SK-N-SH (cell line): ENCODE measurements at regions not wholly inside any gene's neighbourhood (a gene's known extent, or its start where the extent isn't known, plus 50 kb on each side); places are given as distances from the start of the nearest gene placed in this dataset.
A peak's percentile ranks its signal among the peaks of the same experiment; 100 is the strongest.

Experiments used
- MEF2A ChIP-seq: IDR thresholded peaks from 2 replicates; pipeline ENCODE4 v1.4.0; 2012; ENCODE audit warnings: low read depth, borderline replicate concordance
- MXI1 ChIP-seq: IDR thresholded peaks from 2 replicates; pipeline ENCODE4 v1.6.1; 2012; ENCODE audit warnings: mild to moderate bottlenecking, low read depth, low read length, improper control_type of control experiment
- POLR2AphosphoS5 ChIP-seq: IDR thresholded peaks from 2 replicates; pipeline ENCODE4 v1.6.1; 2012; ENCODE audit warnings: low read depth, low read length
- RAD21 ChIP-seq: IDR thresholded peaks from 2 replicates; pipeline ENCODE4 v1.6.1; 2012; ENCODE audit warnings: mild to moderate bottlenecking, low read length
- RXRA ChIP-seq: IDR thresholded peaks from 2 replicates; pipeline ENCODE4 v1.4.0; 2012; ENCODE audit warnings: low read depth, mild to moderate bottlenecking, borderline replicate concordance
- TAF1 ChIP-seq: IDR thresholded peaks from 2 replicates; pipeline ENCODE4 v1.6.1; 2012; ENCODE audit warnings: low read depth, mild to moderate bottlenecking, low read length, moderate library complexity, borderline replicate concordance
- TF ChIP-seq, protein P1 (sequence below): IDR thresholded peaks from 2 replicates; pipeline ENCODE4 v1.4.0; 2012; ENCODE audit warnings: low read depth, borderline replicate concordance
- TF ChIP-seq, protein P2 (sequence below): fragments of 200-600 bp; sonication (generic); IDR thresholded peaks from 2 replicates; pipeline ENCODE4 v1.6.1; 2017; ENCODE audit warnings: antibody characterized with exemption, mild to moderate bottlenecking, moderate library complexity
- TF ChIP-seq, protein P3 (sequence below): fragments of 150-350 bp; IDR thresholded peaks from 2 replicates; pipeline ENCODE4 v1.6.1; 2017; ENCODE audit warnings: antibody characterized with exemption, low read length, low read depth, borderline replicate concordance

DNA sequence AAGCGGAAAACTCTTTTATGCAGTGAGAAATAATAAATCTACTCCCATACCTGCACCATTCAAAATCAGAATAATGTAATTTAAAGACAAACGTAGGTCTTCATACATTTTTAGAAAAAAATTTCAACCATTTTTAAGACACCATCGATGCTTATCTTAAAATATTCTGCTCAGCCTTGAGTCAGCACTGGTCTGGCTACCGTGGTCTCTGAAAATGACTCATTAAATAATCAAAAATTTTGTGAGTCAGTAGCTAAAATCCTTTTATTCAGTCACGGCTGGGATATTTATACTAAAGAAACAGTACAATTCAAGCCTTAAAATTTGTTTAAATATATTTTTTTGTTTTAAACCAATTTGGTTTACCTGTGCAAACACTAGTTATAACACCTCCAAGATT is 2862.8 kb upstream of the PCDH20 start:
- TF ChIP-seq, protein P1, sequence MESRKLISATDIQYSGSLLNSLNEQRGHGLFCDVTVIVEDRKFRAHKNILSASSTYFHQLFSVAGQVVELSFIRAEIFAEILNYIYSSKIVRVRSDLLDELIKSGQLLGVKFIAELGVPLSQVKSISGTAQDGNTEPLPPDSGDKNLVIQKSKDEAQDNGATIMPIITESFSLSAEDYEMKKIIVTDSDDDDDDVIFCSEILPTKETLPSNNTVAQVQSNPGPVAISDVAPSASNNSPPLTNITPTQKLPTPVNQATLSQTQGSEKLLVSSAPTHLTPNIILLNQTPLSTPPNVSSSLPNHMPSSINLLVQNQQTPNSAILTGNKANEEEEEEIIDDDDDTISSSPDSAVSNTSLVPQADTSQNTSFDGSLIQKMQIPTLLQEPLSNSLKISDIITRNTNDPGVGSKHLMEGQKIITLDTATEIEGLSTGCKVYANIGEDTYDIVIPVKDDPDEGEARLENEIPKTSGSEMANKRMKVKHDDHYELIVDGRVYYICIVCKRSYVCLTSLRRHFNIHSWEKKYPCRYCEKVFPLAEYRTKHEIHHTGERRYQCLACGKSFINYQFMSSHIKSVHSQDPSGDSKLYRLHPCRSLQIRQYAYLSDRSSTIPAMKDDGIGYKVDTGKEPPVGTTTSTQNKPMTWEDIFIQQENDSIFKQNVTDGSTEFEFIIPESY = no peak
- TF ChIP-seq TAF1 = no peak
- TF ChIP-seq, protein P2, sequence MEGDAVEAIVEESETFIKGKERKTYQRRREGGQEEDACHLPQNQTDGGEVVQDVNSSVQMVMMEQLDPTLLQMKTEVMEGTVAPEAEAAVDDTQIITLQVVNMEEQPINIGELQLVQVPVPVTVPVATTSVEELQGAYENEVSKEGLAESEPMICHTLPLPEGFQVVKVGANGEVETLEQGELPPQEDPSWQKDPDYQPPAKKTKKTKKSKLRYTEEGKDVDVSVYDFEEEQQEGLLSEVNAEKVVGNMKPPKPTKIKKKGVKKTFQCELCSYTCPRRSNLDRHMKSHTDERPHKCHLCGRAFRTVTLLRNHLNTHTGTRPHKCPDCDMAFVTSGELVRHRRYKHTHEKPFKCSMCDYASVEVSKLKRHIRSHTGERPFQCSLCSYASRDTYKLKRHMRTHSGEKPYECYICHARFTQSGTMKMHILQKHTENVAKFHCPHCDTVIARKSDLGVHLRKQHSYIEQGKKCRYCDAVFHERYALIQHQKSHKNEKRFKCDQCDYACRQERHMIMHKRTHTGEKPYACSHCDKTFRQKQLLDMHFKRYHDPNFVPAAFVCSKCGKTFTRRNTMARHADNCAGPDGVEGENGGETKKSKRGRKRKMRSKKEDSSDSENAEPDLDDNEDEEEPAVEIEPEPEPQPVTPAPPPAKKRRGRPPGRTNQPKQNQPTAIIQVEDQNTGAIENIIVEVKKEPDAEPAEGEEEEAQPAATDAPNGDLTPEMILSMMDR = no peak
- no peak for TF ChIP-seq RAD21
- TF ChIP-seq, protein P3, sequence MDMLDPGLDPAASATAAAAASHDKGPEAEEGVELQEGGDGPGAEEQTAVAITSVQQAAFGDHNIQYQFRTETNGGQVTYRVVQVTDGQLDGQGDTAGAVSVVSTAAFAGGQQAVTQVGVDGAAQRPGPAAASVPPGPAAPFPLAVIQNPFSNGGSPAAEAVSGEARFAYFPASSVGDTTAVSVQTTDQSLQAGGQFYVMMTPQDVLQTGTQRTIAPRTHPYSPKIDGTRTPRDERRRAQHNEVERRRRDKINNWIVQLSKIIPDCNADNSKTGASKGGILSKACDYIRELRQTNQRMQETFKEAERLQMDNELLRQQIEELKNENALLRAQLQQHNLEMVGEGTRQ = no peak
- TF ChIP-seq POLR2AphosphoS5 = no peak
- TF ChIP-seq RXRA = no peak
- no peak for TF ChIP-seq MXI1
- peak; percentile 58; the same call in 1 of the 2 replicates for TF ChIP-seq MEF2A
